Smooth muscle cell (in vitro differentiated cells): ENCODE measurements at regions not wholly inside any gene's neighbourhood (a gene's known extent, or its start where the extent isn't known, plus 50 kb on each side); places are given as distances from the start of the nearest gene placed in this dataset.

Source experiments
- DNase-seq: peaks from one replicate; lab custom pipeline; 2025; ENCODE audit not compliant: unreplicated experiment; lab: John Stamatoyannopoulos, UW
- H2AFZ ChIP-seq: fragments of 200-600 bp; sonication (generic); 2 replicates; pipeline ENCODE4 v1.6.0; 2016; ENCODE audit warnings: antibody characterized with exemption, low read depth, mild to moderate bottlenecking
- H3F3A ChIP-seq: fragments of 200-600 bp; sonication (generic); 2 replicates; pipeline ENCODE4 v1.6.0; 2017; ENCODE audit warnings: antibody characterized with exemption, low read depth
- H3K27ac ChIP-seq: fragments of 200-600 bp; sonication (generic); 2 replicates; pipeline ENCODE4 v1.5.1; 2016; ENCODE audit warnings: low read depth, mild to moderate bottlenecking
- H3K27me3 ChIP-seq: fragments of 200-600 bp; sonication (generic); 2 replicates; pipeline ENCODE4 v1.6.1; 2016; ENCODE audit warnings: low read depth, mild to moderate bottlenecking
- H3K36me3 ChIP-seq: fragments of 200-600 bp; sonication (generic); 2 replicates; pipeline ENCODE4 v1.5.1; 2016; ENCODE audit warnings: low read depth
- H3K4me1 ChIP-seq: fragments of 200-600 bp; sonication (generic); 2 replicates; pipeline ENCODE4 v1.5.1; 2016; ENCODE audit warnings: low read depth
- H3K4me2 ChIP-seq: fragments of 200-600 bp; sonication (generic); 2 replicates; pipeline ENCODE4 v1.6.0; 2016; ENCODE audit warnings: mild to moderate bottlenecking
- H3K4me3 ChIP-seq: fragments of 200-600 bp; sonication (generic); 2 replicates; pipeline ENCODE4 v1.5.1; 2016; ENCODE audit warnings: mild to moderate bottlenecking
- H3K79me2 ChIP-seq: fragments of 200-600 bp; sonication (generic); 2 replicates; pipeline ENCODE4 v1.6.0; 2016; ENCODE audit warnings: low read depth, mild to moderate bottlenecking
- H3K9ac ChIP-seq: fragments of 200-600 bp; sonication (generic); 2 replicates; pipeline ENCODE4 v1.6.0; 2016; ENCODE audit warnings: low read depth
- H3K9me3 ChIP-seq: fragments of 200-600 bp; sonication (generic); replicated peaks from 2 replicates; pipeline ENCODE4 v1.5.1; 2016; ENCODE audit warnings: low read depth
- H4K20me1 ChIP-seq: fragments of 200-600 bp; sonication (generic); 2 replicates; pipeline ENCODE4 v1.6.0; 2016; ENCODE audit warnings: low read depth
- WGBS: methylation state at CpG from one replicate; pipeline ENCODE4 v1.1.7; 2016; ENCODE audit warnings: low lambda C conversion rate; 5-methylcytosine and 5-hydroxymethylcytosine counted together
- TF ChIP-seq, protein P1 (sequence below): fragments of 200-600 bp; sonication (generic); IDR thresholded peaks from 2 replicates; pipeline ENCODE4 v1.5.1; 2017; ENCODE audit warnings: borderline replicate concordance, mild to moderate bottlenecking, antibody characterized with exemption; ENCODE audit not compliant: insufficient read depth, poor library complexity, severe bottlenecking

DNA sequence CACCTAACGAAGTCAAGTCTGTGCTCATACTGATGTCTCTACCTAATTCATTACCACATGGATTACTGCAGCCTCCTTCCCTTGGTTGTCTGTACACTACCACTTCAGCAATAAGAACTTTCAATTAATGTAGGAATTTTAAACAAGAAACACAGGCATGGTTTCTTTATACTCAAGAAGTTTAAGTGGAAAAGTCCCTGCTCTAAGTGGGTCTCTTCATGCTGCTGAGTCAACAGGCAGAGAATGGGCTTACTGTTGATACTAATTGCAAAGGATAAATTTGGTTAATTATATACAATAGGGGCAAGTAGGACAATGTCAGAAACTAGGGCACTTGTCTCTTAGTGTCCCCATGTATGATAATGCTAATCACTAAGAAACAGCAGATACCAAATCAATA lies 392.6 kb downstream of the DSEL start:
- no peaks in the 10 kb centered on the region for H3K36me3 ChIP-seq
- H3K9me3 ChIP-seq: no peaks in the 10 kb centered on the region
- no peaks in the 10 kb centered on the region for H3K79me2 ChIP-seq
- TF ChIP-seq, protein P1, sequence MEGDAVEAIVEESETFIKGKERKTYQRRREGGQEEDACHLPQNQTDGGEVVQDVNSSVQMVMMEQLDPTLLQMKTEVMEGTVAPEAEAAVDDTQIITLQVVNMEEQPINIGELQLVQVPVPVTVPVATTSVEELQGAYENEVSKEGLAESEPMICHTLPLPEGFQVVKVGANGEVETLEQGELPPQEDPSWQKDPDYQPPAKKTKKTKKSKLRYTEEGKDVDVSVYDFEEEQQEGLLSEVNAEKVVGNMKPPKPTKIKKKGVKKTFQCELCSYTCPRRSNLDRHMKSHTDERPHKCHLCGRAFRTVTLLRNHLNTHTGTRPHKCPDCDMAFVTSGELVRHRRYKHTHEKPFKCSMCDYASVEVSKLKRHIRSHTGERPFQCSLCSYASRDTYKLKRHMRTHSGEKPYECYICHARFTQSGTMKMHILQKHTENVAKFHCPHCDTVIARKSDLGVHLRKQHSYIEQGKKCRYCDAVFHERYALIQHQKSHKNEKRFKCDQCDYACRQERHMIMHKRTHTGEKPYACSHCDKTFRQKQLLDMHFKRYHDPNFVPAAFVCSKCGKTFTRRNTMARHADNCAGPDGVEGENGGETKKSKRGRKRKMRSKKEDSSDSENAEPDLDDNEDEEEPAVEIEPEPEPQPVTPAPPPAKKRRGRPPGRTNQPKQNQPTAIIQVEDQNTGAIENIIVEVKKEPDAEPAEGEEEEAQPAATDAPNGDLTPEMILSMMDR: no peak
- H3F3A ChIP-seq: no peaks in the 10 kb centered on the region
- no peak for DNase-seq
- H3K4me1 ChIP-seq: no peaks in the 10 kb centered on the region
- no peak overlapping the region for H2AFZ ChIP-seq
- H3K9ac ChIP-seq: no peak overlapping the region
- H4K20me1 ChIP-seq: no peaks in the 10 kb centered on the region
- no peak overlapping the region for H3K4me2 ChIP-seq
- no peaks in the 10 kb centered on the region for H3K27me3 ChIP-seq
- no peak overlapping the region for H3K4me3 ChIP-seq
- 96% methylated on average over 1 of the region's 1 CpG for WGBS
- no peak overlapping the region for H3K27ac ChIP-seq

DNA sequence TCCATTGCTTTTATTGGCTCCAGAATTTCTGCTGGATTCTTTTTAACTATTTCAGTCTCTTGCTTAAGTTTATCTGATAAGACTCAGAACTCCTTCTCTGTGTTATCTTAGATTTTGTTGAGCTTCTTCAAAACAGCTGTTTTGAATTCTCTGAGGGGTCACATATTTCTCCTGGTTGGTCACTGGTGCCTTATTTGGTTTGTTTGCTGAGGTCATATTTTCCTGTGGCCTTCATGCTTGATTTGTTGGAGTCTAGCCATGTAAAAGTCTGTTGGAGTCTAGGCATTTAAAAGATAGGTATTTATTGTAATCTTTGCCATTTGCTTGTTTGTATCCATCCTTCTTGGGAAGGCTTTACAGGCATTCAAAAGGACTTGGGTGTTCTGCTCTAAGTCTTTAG lies 398.7 kb downstream of the DSEL start:
- no peaks in the 10 kb centered on the region for H3K36me3 ChIP-seq
- no peaks in the 10 kb centered on the region for H3K27me3 ChIP-seq
- H4K20me1 ChIP-seq: no peaks in the 10 kb centered on the region
- H2AFZ ChIP-seq: no peak overlapping the region
- no peaks in the 10 kb centered on the region for H3K9me3 ChIP-seq
- DNase-seq: no peak
- H3F3A ChIP-seq: no peaks in the 10 kb centered on the region
- TF ChIP-seq, protein P1: no peak
- H3K4me2 ChIP-seq: no peak overlapping the region
- no peak overlapping the region for H3K9ac ChIP-seq
- H3K27ac ChIP-seq: no peak overlapping the region
- H3K4me1 ChIP-seq: no peaks in the 10 kb centered on the region
- H3K79me2 ChIP-seq: no peaks in the 10 kb centered on the region
- no peak overlapping the region for H3K4me3 ChIP-seq

- Histone ChIP-seq H3K4me2 (no peak overlapping the region), H3K4me1 (no peaks in the 10 kb centered on the region), H3K9ac (no peak overlapping the region), H3K4me3 (no peak overlapping the region), H4K20me1 (no peaks in the 10 kb centered on the region), H3K27ac (no peak overlapping the region), H3K9me3 (no peaks in the 10 kb centered on the region), H3K79me2 (no peaks in the 10 kb centered on the region), H3F3A (no peaks in the 10 kb centered on the region), H3K36me3 (no peaks in the 10 kb centered on the region), H2AFZ (no peak overlapping the region), H3K27me3 (no peaks in the 10 kb centered on the region)
- WGBS: 84% methylated on average over 1 of the region's 1 CpG
- no peak for DNase-seq
- TF ChIP-seq, protein P1: no peak
Measured at GRCh38 chr18:67109535-67109934, 407.0 kb downstream of the DSEL start.

- Histone ChIP-seq H3K79me2 (no peaks in the 10 kb centered on the region), H3K9me3 (no peaks in the 10 kb centered on the region), H4K20me1 (no peaks in the 10 kb centered on the region), H3K4me2 (no peak overlapping the region), H3K4me1 (no peaks in the 10 kb centered on the region), H3K9ac (no peak overlapping the region), H3K27me3 (peaks cover 4% of the 10 kb centered on the region), H3K36me3 (no peaks in the 10 kb centered on the region), H3K27ac (no peak overlapping the region), H3K4me3 (no peak overlapping the region), H3F3A (no peaks in the 10 kb centered on the region), H2AFZ (no peak overlapping the region)
- TF ChIP-seq, protein P1: no peak
- DNase-seq: no peak
- 68% methylated on average over 3 of the region's 3 CpGs for WGBS
Measured at GRCh38 chr18:67108894-67109293, 407.6 kb downstream of the DSEL start.
